ENCODE measurements at regions not wholly inside any gene's neighbourhood (a gene's known extent, or its start where the extent isn't known, plus 50 kb on each side); places are given as distances from the start of the nearest gene placed in this dataset.
A peak's percentile ranks its signal among the peaks of the same experiment; 100 is the strongest.
"Not testable (repeated sequence)": the region's sequence is repeated elsewhere in the genome, so short reads cannot be mapped to it uniquely, and the experiment has no call there.

- WGBS, 2 donors: 74 to 77% methylated on average over 5 of the region's 5 CpGs
- TF ChIP-seq POLR2A (IDR thresholded peaks at IDR 0.05) (no peak), EP300 (IDR thresholded peaks at IDR 0.05) (no peak), POLR2AphosphoS5 (IDR thresholded peaks at IDR 0.05) (no peak), CTCF (IDR thresholded peaks at IDR 0.05) (no peak)
- Histone ChIP-seq H3K27ac (no peak overlapping the region), H3K9me3 (no peaks in the 10 kb centered on the region), H3K4me1 (no peaks in the 10 kb centered on the region), H3K4me3 (no peak overlapping the region), H3K27me3 (no peaks in the 10 kb centered on the region), H3K36me3 (no peaks in the 10 kb centered on the region)
- ATAC-seq (ENCODE audit: low FRiP score in 2 of 2): peak in 1 of 2 donors; percentile 88
- no peak for DNase-seq
These were observed 66.5 kb downstream of the DMP1 start for GRCh38 chr4:87716371-87717265.

- no peaks in the 10 kb centered on the region for H3K27me3 ChIP-seq
- peak in 1 of 2 donors; percentile 19 for ATAC-seq (ENCODE audit: low FRiP score in 2 of 2)
These were observed 67.4 kb downstream of the DMP1 start for GRCh38 chr4:87717276-87718031.

GRCh38 chr4:87718217-87718835 lies 68.2 kb downstream of the DMP1 start:
- Histone ChIP-seq H3K27me3 (no peaks in the 10 kb centered on the region), H3K36me3 (no peaks in the 10 kb centered on the region), H3K4me3 (no peak overlapping the region), H3K9me3 (no peaks in the 10 kb centered on the region), H3K27ac (no peak overlapping the region), H3K4me1 (no peaks in the 10 kb centered on the region)
- no peak for TF ChIP-seq POLR2AphosphoS5 (IDR thresholded peaks at IDR 0.05)
- TF ChIP-seq CTCF (IDR thresholded peaks at IDR 0.05): no peak
- TF ChIP-seq POLR2A (IDR thresholded peaks at IDR 0.05): no peak
- no peak for TF ChIP-seq EP300 (IDR thresholded peaks at IDR 0.05)
- no peak for DNase-seq
- WGBS, 2 donors: 87 to 92% methylated on average over 5 of the region's 5 CpGs
- peak in 1 of 2 donors; percentile 42 for ATAC-seq (ENCODE audit: low FRiP score in 2 of 2)

More at GRCh38 chr4:87717276-87718031, 67.4 kb downstream of the DMP1 start:
- Histone ChIP-seq H3K4me3 (no peak overlapping the region), H3K4me1 (no peaks in the 10 kb centered on the region), H3K36me3 (no peaks in the 10 kb centered on the region), H3K9me3 (no peaks in the 10 kb centered on the region), H3K27ac (no peak overlapping the region)
- WGBS, 2 donors: 57 to 59% methylated on average over 7 of the region's 7 CpGs
- DNase-seq: no peak
- TF ChIP-seq POLR2A (IDR thresholded peaks at IDR 0.05) (no peak), CTCF (IDR thresholded peaks at IDR 0.05) (no peak), EP300 (IDR thresholded peaks at IDR 0.05) (no peak), POLR2AphosphoS5 (IDR thresholded peaks at IDR 0.05) (no peak)

- Histone ChIP-seq H3K27ac (no peak overlapping the region), H3K4me1 (no peaks in the 10 kb centered on the region), H3K36me3 (no peaks in the 10 kb centered on the region), H3K4me3 (no peak overlapping the region), H3K9me3 (peaks cover 0 to 2% (median 1%) of the 10 kb centered on the region in 4 donors), H3K27me3 (no peaks in the 10 kb centered on the region)
- DNase-seq: no peak
- WGBS, 2 donors: 62 to 71% methylated on average over 1 of the region's 1 CpG
- ATAC-seq (ENCODE audit: low FRiP score in 2 of 2): no peak
- TF ChIP-seq POLR2A (IDR thresholded peaks at IDR 0.05): no peak
- TF ChIP-seq CTCF (IDR thresholded peaks at IDR 0.05): no peak
- no peak for TF ChIP-seq POLR2AphosphoS5 (IDR thresholded peaks at IDR 0.05)
- TF ChIP-seq EP300 (IDR thresholded peaks at IDR 0.05): no peak
These were observed 70.1 kb downstream of the DMP1 start for GRCh38 chr4:87720094-87720691.

GRCh38 chr4:87725287-87725686 lies 74.1 kb upstream of the IBSP start:
- H3K4me1 ChIP-seq; H3K27me3 ChIP-seq; H3K36me3 ChIP-seq; DNase-seq; H3K4me3 ChIP-seq; ATAC-seq (ENCODE audit: low FRiP score in 2 of 2); H3K9me3 ChIP-seq; H3K27ac ChIP-seq: not testable (repeated sequence)
- 95% methylated on average over 1 of the region's 1 CpG; no CpG with 5 or more reads in 1 of the 2 donors for WGBS, 2 donors

Measured in upper lobe of left lung (tissue), 6 donors.